Lower lobe of right lung (tissue), 2 donors: ENCODE measurements at regions not wholly inside any gene's neighbourhood (a gene's known extent, or its start where the extent isn't known, plus 50 kb on each side); places are given as distances from the start of the nearest gene placed in this dataset.

ENCODE experiments used
- ATAC-seq, 2 donors: fragments of 200-7000 bp; cut with Tn5 transposase; one replicate each; pipeline ENCODE4 v1.9.1; 2020 to 2022; ENCODE audit warnings: mild to moderate bottlenecking in 2 of 2, moderate library complexity in 2 of 2
- DNase-seq: peaks from one replicate; pipeline ENCODE4 v3.0.0-alpha.2; 2020
- H3K27ac ChIP-seq: fragments of 200-600 bp; one replicate; pipeline ENCODE4 v1.8.0; 2022
- H3K27me3 ChIP-seq: fragments of 200-600 bp; one replicate; pipeline ENCODE4 v1.8.0; 2022; ENCODE audit warnings: low read depth
- H3K36me3 ChIP-seq: fragments of 200-600 bp; one replicate; pipeline ENCODE4 v1.8.0; 2022; ENCODE audit warnings: mild to moderate bottlenecking
- H3K4me1 ChIP-seq: fragments of 200-600 bp; one replicate; pipeline ENCODE4 v1.8.0; 2022
- H3K4me3 ChIP-seq: fragments of 200-600 bp; one replicate; pipeline ENCODE4 v1.8.0; 2022; ENCODE audit warnings: mild to moderate bottlenecking
- H3K9me3 ChIP-seq: fragments of 200-600 bp; one replicate; pipeline ENCODE4 v1.8.0; 2022
- intact Hi-C: fragments of 100-400 bp; cut with DNase I; formaldehyde crosslinking; loops from one replicate; pipeline ENCODE4 v1.11.0; 2022
- TF ChIP-seq, protein P1 (sequence below): fragments of 200-600 bp; IDR thresholded peaks from one replicate; pipeline ENCODE4 v1.8.0; 2022; ENCODE audit warnings: antibody characterized with exemption, mild to moderate bottlenecking
- donor health status: DM: no; HTN: yes; CAD: no; lungs with severe emphysema.

DNA sequence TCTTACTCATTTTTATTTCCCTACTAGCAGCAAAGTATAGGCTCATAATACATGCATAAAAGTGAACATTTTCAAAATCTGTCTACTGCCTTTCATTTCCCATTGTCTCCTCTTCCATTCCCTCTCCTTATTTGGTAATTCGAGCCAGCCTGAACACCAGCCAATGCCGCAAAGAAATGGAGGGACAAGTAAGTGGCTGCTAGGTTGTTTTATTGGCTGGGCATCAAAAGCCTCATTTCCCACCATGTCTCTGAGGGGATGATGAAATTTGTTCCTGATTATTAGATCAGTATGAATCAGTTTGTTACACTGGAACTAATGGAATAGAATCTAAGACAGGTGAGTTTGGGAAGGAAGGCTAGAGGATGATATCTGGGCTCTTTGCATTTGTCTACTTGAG, 143.5 kb downstream of the KCNA5 start:
- Histone ChIP-seq H3K4me1 (no peaks in the 10 kb centered on the region), H3K27ac (no peak overlapping the region), H3K27me3 (no peaks in the 10 kb centered on the region), H3K4me3 (no peak overlapping the region), H3K9me3 (no peaks in the 10 kb centered on the region), H3K36me3 (no peaks in the 10 kb centered on the region)
- TF ChIP-seq, protein P1, sequence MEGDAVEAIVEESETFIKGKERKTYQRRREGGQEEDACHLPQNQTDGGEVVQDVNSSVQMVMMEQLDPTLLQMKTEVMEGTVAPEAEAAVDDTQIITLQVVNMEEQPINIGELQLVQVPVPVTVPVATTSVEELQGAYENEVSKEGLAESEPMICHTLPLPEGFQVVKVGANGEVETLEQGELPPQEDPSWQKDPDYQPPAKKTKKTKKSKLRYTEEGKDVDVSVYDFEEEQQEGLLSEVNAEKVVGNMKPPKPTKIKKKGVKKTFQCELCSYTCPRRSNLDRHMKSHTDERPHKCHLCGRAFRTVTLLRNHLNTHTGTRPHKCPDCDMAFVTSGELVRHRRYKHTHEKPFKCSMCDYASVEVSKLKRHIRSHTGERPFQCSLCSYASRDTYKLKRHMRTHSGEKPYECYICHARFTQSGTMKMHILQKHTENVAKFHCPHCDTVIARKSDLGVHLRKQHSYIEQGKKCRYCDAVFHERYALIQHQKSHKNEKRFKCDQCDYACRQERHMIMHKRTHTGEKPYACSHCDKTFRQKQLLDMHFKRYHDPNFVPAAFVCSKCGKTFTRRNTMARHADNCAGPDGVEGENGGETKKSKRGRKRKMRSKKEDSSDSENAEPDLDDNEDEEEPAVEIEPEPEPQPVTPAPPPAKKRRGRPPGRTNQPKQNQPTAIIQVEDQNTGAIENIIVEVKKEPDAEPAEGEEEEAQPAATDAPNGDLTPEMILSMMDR: no peak
- intact Hi-C loops: no loop called here
- ATAC-seq (no peak), DNase-seq (no peak)

DNA sequence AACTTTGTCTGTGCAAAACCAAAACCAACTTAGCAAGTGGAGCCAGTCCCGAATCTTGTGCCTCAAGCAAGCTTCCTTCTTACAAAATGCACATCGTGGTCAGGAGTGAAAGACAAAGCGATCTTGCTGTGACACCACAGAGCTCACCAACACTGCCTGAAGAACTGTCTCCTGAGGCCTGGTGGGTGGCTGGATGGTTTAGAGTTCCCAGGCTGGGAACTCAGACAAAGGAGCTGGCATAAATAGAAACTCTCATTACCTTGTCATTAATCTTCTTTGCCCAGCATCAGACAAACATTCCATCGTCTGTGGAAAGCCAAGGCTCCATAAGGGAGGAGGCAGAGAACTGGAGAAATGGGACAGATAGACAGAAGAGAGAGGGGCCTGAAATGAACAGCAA, 144.8 kb downstream of the KCNA5 start:
- intact Hi-C loops: no loop called here
- Histone ChIP-seq H3K4me3 (no peak overlapping the region), H3K36me3 (no peaks in the 10 kb centered on the region), H3K9me3 (no peaks in the 10 kb centered on the region), H3K4me1 (no peaks in the 10 kb centered on the region), H3K27ac (no peak overlapping the region), H3K27me3 (no peaks in the 10 kb centered on the region)
- TF ChIP-seq, protein P1: no peak
- ATAC-seq: no peak
- DNase-seq: no peak

DNA sequence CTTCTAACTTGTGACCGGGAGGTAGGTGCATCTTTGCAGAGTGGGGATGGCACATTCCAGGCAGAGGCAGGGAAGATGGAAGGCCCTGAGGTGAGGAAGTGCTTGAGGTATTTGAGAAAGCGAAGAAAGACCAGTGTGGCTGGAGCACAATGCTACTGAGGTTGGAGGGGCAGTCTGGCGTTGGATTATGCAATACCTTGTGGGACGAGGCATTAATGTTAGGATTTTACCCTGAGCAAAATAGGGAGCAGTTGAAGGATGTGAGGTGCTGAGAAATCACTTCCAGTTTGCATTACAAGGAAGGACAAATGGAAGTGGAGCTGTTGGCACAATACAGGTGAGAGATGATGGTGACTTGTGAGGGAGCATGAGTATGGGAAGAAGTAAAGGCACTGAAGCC, 145.5 kb downstream of the KCNA5 start:
- Histone ChIP-seq H3K27me3 (no peaks in the 10 kb centered on the region), H3K4me3 (no peak overlapping the region), H3K36me3 (no peaks in the 10 kb centered on the region), H3K9me3 (no peaks in the 10 kb centered on the region), H3K4me1 (no peaks in the 10 kb centered on the region), H3K27ac (no peak overlapping the region)
- DNase-seq (no peak), ATAC-seq (no peak)
- TF ChIP-seq, protein P1: no peak
- intact Hi-C loops: no loop called here

DNA sequence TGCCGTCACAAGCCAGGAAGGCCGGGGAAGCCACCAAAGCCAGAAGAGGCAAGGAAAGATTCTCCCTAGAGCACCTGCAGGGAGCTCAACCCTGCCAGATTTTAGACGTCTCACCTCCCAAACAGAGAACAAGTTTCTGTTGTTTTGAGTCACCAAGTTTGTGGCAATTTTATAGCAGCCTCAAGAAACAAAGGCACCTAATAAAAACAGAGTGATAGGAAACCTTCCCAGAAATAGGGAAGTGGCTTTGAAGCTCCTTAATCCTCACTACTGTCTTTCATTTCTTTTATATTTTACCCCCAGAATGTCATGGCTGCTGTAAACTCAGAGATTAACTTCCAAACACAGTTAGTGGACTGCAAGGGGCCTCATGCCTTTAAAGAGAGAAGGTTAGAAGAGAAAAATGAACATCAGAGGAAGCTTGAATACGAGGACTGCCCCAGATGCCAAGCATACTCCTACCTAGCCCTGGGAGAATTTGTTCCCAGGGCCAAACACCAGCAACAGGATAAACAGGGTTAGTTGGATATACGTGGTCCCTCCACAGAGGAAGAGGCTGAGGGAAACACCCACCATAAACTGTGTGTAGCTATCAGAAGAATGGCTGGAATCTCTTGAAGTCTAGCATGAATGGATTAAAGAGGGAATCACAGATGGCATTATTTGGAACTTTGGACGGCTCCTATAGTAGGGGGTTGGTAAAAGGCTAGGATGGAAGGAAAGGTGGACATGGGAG, 148.3 kb downstream of the KCNA5 start:
- Histone ChIP-seq H3K36me3 (no peaks in the 10 kb centered on the region), H3K9me3 (no peaks in the 10 kb centered on the region), H3K4me3 (no peak overlapping the region), H3K27ac (no peak overlapping the region), H3K4me1 (no peaks in the 10 kb centered on the region), H3K27me3 (no peaks in the 10 kb centered on the region)
- TF ChIP-seq, protein P1: no peak
- intact Hi-C loops: no loop called here
- DNase-seq (no peak), ATAC-seq (no peak)

DNA sequence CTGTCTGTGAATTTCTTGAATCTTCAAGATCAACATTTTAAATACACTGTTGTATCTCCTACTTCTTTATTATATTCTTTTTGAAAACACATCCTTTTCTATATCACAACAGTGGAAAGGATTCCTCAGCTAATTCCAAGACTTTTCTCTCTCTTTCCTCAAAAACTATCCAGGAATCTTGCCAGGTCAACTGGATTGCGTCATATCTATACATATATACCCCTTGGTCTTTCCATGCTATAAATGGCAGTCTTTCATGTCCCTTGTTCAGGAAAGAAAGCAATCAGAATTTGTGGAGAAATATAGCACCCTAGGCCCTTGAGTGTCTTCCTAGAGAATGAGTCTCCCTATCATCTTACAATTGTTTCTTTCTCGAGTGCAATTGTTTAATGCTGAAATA, 149.0 kb downstream of the KCNA5 start:
- Histone ChIP-seq H3K4me3 (no peak overlapping the region), H3K9me3 (no peaks in the 10 kb centered on the region), H3K36me3 (no peaks in the 10 kb centered on the region), H3K4me1 (no peaks in the 10 kb centered on the region), H3K27me3 (no peaks in the 10 kb centered on the region), H3K27ac (no peak overlapping the region)
- ATAC-seq: no peak
- TF ChIP-seq, protein P1: no peak
- intact Hi-C loops: no loop called here
- DNase-seq: no peak
